GM19023 (cell line): ENCODE measurements at regions not wholly inside any gene's neighbourhood (a gene's known extent, or its start where the extent isn't known, plus 50 kb on each side); places are given as distances from the start of the nearest gene placed in this dataset.
A peak's percentile ranks its signal among the peaks of the same experiment; 100 is the strongest.
"Not testable (repeated sequence)": the region's sequence is repeated elsewhere in the genome, so short reads cannot be mapped to it uniquely, and the experiment has no call there.

Experiments
- ATAC-seq: cut with Tn5 transposase; IDR thresholded peaks from one replicate; pipeline ENCODE4 v1.9.1; 2021; ENCODE audit warnings: mild to moderate bottlenecking, moderate library complexity; ENCODE audit not compliant: unreplicated experiment

GRCh38 chr12:32010631-32011336 lies 51.6 kb downstream of the RESF1 start:
- ATAC-seq, result no peak

DNA sequence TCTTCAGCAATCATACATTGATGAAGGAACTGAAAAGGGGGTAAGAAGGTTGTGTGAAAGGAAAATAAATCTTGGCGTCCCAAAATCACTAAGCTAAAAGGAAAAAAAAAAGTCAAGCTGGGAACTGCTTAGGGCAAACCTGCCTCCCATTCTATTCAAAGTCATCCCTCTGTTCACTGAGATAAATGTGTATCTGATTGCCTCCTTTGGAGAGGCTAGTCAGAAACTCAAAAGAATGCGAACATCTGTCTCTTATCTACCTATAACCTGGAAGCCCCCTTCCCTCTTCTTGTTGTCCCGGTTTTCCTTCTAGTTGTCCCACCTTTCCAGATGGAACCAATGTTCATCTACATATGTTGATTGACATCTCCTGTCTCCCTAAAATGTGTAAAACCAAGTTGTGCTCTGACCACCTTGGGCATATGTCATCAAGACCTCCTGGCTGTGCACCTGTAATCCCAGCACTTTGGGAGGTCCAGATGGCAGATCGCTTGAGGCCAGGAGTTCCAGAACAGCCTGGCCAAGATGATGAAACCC lies 53.1 kb downstream of the RESF1 start:
- ATAC-seq, result no peak

DNA sequence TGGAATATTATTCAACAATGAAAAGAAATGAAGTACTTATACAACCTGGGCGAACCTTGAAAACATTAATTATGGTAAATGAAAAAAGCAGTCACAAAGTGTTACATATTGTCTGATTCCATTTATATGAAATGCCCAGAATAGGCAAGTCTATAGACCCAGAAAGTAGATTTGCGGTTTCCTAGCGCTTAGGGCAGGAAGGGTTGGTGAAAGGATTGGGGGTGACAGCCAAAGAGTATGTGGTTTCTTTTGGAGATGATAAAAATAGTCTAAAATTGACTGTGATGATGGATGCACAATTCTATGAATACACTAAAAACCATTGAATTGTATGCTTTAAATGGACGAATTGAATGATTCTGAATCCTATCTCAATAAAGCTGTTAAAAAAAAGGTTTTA lies 55.8 kb downstream of the RESF1 start:
- no peak for ATAC-seq

- no peak for ATAC-seq
Measured at GRCh38 chr12:32016680-32017482, 57.7 kb downstream of the RESF1 start.

DNA sequence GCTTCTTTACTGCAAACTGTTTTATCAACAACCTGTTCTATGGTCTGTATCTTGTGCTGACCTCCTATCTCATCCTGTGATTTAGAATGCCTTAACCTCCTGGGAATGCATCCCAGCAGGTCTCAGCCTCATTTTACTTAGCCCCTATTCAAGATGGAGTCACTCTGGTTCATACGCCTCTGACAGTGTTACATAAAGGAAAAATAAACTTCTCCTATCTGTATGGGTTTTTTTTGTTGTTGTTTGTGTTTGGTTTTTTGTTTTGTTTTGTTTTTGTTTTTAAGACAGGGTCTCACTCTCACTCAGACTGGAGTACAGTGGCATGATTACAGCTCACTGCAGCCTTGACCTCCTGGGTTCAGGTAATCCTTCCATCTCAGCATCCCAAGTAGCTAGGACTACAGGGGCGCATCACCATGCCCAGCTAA lies 62.1 kb downstream of the RESF1 start:
- ATAC-seq, result no peak

- ATAC-seq, result not testable (repeated sequence)
Measured at GRCh38 chr12:32022387-32022786, 63.2 kb downstream of the RESF1 start.

GRCh38 chr12:32023861-32024260 lies 64.6 kb downstream of the RESF1 start:
- not testable (repeated sequence) for ATAC-seq

GRCh38 chr12:32024884-32025592 lies 65.8 kb downstream of the RESF1 start:
- ATAC-seq, result no peak

- peak; percentile 63 for ATAC-seq
Measured at GRCh38 chr12:32025906-32026305, 66.7 kb downstream of the RESF1 start.

DNA sequence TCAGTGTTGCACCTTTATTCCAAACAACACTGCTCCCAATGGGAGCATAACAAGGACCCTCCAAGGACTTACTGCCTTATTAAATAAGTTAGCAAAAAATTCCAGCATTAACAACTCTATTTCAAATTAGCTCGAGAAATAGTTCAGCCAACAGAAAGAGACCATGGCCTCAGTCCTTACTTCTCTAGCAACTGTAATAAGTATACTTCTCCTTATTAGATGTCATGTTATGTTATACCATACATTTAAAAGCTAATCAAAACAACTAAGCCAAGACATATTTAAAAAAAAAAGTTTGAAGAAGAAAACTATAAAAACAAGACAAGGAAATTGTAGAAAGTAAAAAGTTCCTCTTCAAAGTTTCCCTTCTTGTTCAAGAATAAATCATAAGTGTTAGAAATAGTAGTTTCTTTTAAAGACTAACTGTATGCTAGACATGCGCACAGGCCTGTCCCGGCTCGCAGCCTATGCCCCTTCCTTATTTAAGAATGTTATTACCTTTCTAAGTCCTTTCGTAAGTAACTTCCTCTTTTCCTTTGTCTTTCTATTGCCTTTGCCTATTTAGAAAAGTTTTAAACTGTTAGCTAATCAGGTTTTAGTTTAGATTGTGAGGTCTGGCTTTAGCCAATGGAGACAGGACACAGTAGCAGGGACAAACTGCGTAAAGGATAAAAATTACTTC lies 68.6 kb downstream of the RESF1 start:
- ATAC-seq, result no peak

- ATAC-seq, result no peak
Measured at GRCh38 chr12:32030151-32030550, 70.9 kb downstream of the RESF1 start.

GRCh38 chr12:32030676-32031075 lies 71.5 kb downstream of the RESF1 start:
- no peak for ATAC-seq

DNA sequence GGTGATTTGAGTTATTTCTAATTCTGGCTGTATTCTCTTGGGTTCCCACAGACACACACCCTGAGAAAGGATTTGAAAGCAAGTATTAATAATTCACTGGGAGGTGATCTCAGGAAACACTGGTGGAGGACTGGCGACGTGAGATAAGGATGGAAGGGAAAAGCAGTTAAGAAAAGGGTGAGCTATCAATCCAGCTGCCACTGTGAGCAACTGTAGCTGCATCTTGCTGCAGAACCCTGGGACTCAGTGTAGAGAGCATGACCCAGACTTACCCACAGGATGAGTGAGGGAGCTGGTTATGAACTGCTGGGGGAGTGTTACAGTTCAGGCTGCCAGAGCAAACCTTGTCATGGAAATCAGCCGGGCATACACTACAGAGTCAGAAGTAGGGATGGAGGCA lies 71.9 kb downstream of the RESF1 start:
- no peak for ATAC-seq

DNA sequence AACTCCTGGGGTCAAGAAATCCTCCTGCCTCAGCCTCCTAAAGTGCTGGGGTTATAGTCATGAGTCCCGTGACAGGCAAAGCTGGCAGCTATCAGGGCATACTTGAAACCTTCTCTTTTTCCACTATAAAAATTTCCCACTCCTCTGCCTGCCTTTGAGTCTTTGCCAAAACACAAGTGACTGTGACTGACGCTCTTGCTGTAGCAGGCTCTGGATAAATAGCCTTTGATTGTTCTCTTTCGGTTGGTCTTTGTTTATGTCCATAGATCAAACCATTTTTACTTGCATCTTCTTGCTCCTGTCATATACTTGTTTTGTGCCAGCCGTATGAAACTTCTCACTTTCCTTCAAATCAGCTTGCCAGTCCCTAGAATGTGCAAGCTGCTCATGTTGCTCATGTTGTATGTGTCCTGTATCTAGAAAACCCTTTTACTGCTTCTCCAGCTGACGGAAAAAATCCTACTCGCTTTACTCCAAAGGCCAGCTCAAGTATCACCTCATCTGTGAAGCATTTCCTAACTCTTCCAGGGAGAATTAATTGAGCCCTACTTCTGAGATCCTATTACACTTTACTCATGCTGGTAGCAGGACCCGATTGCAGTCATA lies 73.1 kb downstream of the RESF1 start:
- no peak for ATAC-seq

DNA sequence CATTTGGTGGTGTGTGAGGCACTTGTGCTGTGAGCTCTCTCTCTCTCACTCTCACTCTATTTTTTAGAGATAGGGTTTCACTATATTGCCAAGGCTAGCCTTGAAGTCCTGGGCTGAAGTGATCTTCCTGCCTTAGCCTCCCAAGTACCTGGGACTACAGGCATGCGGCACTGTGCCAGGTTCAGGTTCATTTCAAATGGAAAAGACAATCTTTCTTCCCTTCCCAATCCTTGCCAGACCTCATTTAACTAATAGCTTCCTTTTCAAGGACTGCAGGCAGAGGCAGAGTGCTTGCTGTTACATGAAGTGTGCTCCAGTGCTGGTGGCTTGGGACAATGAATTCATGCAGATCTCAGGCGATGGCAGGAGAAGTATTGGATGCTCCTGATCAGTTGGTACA lies 73.2 kb upstream of the BICD1 start:
- ATAC-seq, result no peak

- no peak for ATAC-seq
Measured at GRCh38 chr12:32034045-32034444, 72.6 kb upstream of the BICD1 start.

GRCh38 chr12:32036477-32037263 lies 70.0 kb upstream of the BICD1 start:
- ATAC-seq, result no peak

DNA sequence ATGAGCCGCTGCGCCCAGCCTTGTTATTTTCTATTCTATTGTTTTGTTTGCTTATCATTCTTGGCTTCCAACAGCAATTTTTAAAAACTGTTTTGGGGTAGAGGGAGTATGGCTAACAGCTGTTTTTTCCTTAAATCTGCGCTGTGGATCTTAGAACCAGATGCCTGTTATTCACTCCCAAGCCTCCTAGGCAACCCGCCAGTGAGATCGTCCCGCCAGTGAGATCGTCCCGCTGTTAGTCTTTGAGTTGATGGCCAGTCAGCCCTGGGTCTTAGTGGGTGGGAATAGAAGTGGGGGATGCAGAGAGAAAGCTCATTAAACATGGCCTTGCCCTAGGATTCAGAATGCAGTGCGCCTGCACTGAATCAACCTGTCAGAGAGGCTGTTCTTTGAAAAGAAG lies 67.3 kb upstream of the BICD1 start:
- no peak for ATAC-seq

DNA sequence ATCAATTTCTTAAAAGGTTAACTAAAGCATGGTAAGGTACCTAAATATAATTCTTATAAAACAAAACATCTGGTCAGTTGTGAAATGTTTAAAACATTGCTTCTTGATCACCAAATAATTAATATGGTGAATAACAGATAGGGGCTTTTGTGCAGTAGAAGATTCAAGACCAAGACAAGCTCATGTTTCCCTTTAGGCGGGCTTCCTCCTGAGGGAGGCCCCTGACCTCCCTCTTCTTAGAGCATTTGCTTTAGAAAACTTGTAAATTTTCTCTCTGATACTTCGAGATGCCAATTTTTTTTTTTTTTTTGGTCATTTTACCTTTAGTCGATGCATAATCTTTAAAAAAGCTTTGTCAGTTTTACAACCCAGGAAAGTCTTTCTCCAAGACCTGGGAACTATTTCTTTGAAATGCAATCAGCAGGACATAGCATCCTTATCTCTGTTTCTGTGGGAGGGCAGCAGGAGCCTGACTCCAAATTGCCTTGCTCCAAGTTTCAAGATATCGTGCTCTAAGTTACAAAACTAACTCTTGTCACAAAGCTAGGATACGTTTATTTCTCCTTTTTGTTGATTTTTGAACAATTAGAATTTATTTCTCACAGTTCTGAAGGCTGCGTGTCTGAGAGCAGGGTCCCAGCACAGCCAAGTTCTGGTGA lies 66.6 kb upstream of the BICD1 start:
- no peak for ATAC-seq
